Stimulated activated CD4-positive, alpha-beta T cell treated with anti-CD3 and anti-CD28 coated beads, TNF-alpha, amount 100 ng/mL, for 1 hour (primary cell): ENCODE measurements at regions not wholly inside any gene's neighbourhood (a gene's known extent, or its start where the extent isn't known, plus 50 kb on each side); places are given as distances from the start of the nearest gene placed in this dataset.
"Not testable (repeated sequence)": the region's sequence is repeated elsewhere in the genome, so short reads cannot be mapped to it uniquely, and the experiment has no call there.

ENCODE experiments used
- DNase-seq, 3 donors: peaks; one replicate each; pipeline ENCODE4 v3.0.0-alpha.2; 2020; ENCODE audit warnings: low read depth in 3 of 3, low spot score in 1 of 3

GRCh38 chr14:56026506-56026905, 91.7 kb upstream of the PELI2 start:
- DNase-seq = no peak

- no peak for DNase-seq
Measured at GRCh38 chr14:56027421-56027820, 90.8 kb upstream of the PELI2 start.

- no peak for DNase-seq
Measured at GRCh38 chr14:56027916-56028712, 90.1 kb upstream of the PELI2 start.

GRCh38 chr14:56036353-56036752, 81.9 kb upstream of the PELI2 start:
- no peak for DNase-seq

GRCh38 chr14:56040121-56040520, 78.1 kb upstream of the PELI2 start:
- DNase-seq = no peak

GRCh38 chr14:56044196-56044595, 74.0 kb upstream of the PELI2 start:
- DNase-seq = no peak

GRCh38 chr14:56046546-56046945, 71.7 kb upstream of the PELI2 start:
- no peak for DNase-seq

GRCh38 chr14:56046996-56047395, 71.2 kb upstream of the PELI2 start:
- DNase-seq = no peak

- no peak for DNase-seq
Measured at GRCh38 chr14:56049536-56049935, 68.7 kb upstream of the PELI2 start.

- no peak for DNase-seq
Measured at GRCh38 chr14:56055511-56055910, 62.7 kb upstream of the PELI2 start.

- DNase-seq = no peak
Measured at GRCh38 chr14:56056031-56056430, 62.2 kb upstream of the PELI2 start.

GRCh38 chr14:56057071-56057741, 61.0 kb upstream of the PELI2 start:
- DNase-seq = no peak

- no peak for DNase-seq
Measured at GRCh38 chr14:56057767-56058166, 60.4 kb upstream of the PELI2 start.

- no peak for DNase-seq
Measured at GRCh38 chr14:56059054-56059453, 59.2 kb upstream of the PELI2 start.

GRCh38 chr14:56061051-56061450, 57.2 kb upstream of the PELI2 start:
- no peak for DNase-seq

GRCh38 chr14:56063131-56063530, 55.1 kb upstream of the PELI2 start:
- DNase-seq = no peak

GRCh38 chr14:56064513-56064912, 53.7 kb upstream of the PELI2 start:
- DNase-seq = no peak

GRCh38 chr14:56065199-56065598, 53.0 kb upstream of the PELI2 start:
- DNase-seq = not testable (repeated sequence)

GRCh38 chr14:56065621-56066290, 52.5 kb upstream of the PELI2 start:
- no peak for DNase-seq
